Prostate gland (tissue), 2 donors: ENCODE measurements at regions not wholly inside any gene's neighbourhood (a gene's known extent, or its start where the extent isn't known, plus 50 kb on each side); places are given as distances from the start of the nearest gene placed in this dataset.

Source experiments
- DNase-seq: peaks from one replicate; pipeline ENCODE4 v3.0.0-alpha.2; 2019; ENCODE audit warnings: low spot score
- H3K27ac ChIP-seq, 2 donors: fragments of 200-600 bp; sonication (generic); 2 replicates each; pipeline ENCODE4 v1.5.1; 2017 to 2019
- H3K27me3 ChIP-seq: fragments of 200-600 bp; sonication (generic); replicated peaks from 2 replicates; pipeline ENCODE4 v1.5.1; 2019; ENCODE audit not compliant: insufficient read depth
- H3K36me3 ChIP-seq, 2 donors: fragments of 200-600 bp; sonication (generic); 1 replicate in 1 of 2; 2 replicates in 1 of 2; pipeline versions ENCODE4 v1.5.1 to v1.8.1; 2017 to 2019
- H3K4me1 ChIP-seq: fragments of 200-600 bp; sonication (generic); replicated peaks from 2 replicates; pipeline ENCODE4 v1.5.1; 2019
- H3K4me3 ChIP-seq, 2 donors: fragments of 200-600 bp; sonication (generic); 2 replicates each; pipeline ENCODE4 v1.5.1; 2017 to 2019
- H3K9me3 ChIP-seq: fragments of 200-600 bp; sonication (generic); 2 replicates; pipeline ENCODE4 v1.5.1; 2017
- POLR2A ChIP-seq: fragments of 450-650 bp; IDR thresholded peaks from one replicate; pipeline ENCODE4 v1.6.1; 2016; ENCODE audit warnings: antibody characterized with exemption, mild to moderate bottlenecking
- POLR2AphosphoS5 ChIP-seq: sonication (generic); formaldehyde crosslinking; IDR thresholded peaks from one replicate; pipeline ENCODE4 v1.6.1; 2017; ENCODE audit warnings: antibody characterized with exemption
- WGBS: methylation state at CpG from one replicate; pipeline ENCODE4 v1.1.5; 2018; 5-methylcytosine and 5-hydroxymethylcytosine counted together
- intact Hi-C: fragments of 100-400 bp; cut with DNase I; formaldehyde crosslinking; loops from one replicate; pipeline ENCODE4 v1.14.2; 2022
- TF ChIP-seq, protein P1 (sequence below), 4 experiments: fragments of 200-600 bp in 2 of 4; fragments of 450-650 bp in 2 of 4; sonication (generic) in 2 of 4; IDR thresholded peaks; 1 replicate in 3 of 4; 2 replicates in 1 of 4; pipeline ENCODE4 v1.5.1; 2016 to 2019; ENCODE audit warnings: antibody characterized with exemption in 4 of 4, mild to moderate bottlenecking in 2 of 4, moderate library complexity in 2 of 4

DNA sequence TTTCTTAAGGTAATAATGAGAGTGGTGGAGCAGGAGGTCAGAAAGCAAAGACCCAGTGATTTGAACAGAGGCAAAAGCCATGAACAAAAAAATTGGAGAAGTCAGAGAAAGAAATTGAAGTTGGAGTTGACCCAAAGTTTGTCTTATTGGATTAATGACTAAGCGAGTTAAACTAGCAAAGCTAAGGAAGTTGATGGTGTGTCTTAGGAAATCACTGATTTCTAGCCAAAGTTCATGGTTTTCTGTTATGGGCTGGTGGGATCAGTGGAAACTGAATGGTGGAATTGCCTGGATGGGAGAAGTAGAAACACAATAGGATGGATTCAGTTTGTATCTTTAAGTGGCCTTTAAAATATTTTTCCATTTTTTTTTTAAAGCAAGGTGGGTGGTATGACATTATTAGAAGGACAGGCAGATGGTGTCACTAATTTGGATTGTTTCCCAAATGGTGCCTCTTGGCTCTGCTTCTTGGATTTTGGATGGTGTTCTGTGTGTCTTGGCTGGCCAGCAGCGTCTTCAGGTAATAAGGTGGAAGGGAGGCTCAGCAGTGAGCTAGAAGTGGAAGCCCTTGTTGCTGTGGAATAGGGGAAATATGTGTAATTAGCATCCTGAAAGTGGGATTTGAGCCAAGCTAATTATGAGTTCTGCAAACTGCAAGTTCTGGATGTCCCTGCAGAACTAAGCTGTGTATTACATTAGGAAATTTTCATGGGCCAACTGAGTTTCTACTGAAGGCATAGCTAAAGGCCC is 302.9 kb downstream of the LMO7 start:
- 32% methylated on average over 2 of the region's 2 CpGs for WGBS
- DNase-seq: no peak

DNA sequence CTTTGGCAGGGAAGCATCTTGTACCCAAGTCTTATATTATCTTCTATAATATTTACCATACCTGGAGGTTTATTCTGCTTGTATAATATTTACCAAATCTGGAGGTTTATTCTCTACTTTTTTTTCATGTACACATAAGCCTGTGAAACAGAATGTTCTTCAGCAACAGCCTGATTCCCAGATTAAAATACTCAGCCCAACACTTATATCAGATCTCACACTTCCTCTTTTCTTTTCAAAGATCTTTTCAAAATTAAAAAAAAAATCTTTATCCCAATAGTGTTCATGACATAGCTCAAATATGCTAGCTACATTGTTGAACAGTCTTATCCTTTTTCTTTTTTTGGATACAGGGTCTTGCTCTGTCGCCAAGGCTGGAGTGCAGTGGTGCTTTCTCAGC is 300.7 kb downstream of the LMO7 start:
- H3K9me3 ChIP-seq: no peaks in the 10 kb centered on the region
- 93% methylated on average over 1 of the region's 1 CpG for WGBS
- H3K4me1 ChIP-seq: no peaks in the 10 kb centered on the region
- DNase-seq: no peak
- no peaks in the 10 kb centered on the region for H3K36me3 ChIP-seq
- H3K27me3 ChIP-seq: no peaks in the 10 kb centered on the region
- intact Hi-C loops: no loop called here
- no peak overlapping the region for H3K27ac ChIP-seq
- no peak overlapping the region for H3K4me3 ChIP-seq
- TF ChIP-seq, protein P1, sequence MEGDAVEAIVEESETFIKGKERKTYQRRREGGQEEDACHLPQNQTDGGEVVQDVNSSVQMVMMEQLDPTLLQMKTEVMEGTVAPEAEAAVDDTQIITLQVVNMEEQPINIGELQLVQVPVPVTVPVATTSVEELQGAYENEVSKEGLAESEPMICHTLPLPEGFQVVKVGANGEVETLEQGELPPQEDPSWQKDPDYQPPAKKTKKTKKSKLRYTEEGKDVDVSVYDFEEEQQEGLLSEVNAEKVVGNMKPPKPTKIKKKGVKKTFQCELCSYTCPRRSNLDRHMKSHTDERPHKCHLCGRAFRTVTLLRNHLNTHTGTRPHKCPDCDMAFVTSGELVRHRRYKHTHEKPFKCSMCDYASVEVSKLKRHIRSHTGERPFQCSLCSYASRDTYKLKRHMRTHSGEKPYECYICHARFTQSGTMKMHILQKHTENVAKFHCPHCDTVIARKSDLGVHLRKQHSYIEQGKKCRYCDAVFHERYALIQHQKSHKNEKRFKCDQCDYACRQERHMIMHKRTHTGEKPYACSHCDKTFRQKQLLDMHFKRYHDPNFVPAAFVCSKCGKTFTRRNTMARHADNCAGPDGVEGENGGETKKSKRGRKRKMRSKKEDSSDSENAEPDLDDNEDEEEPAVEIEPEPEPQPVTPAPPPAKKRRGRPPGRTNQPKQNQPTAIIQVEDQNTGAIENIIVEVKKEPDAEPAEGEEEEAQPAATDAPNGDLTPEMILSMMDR (IDR thresholded peaks at IDR 0.05): no peak
- TF ChIP-seq POLR2AphosphoS5: no peak
- no peak for TF ChIP-seq POLR2A

More for the DNA sequence above, 302.9 kb downstream of the LMO7 start:
- no peaks in the 10 kb centered on the region for H3K36me3 ChIP-seq
- H3K9me3 ChIP-seq: no peaks in the 10 kb centered on the region
- intact Hi-C loops: no loop called here
- H3K4me1 ChIP-seq: no peaks in the 10 kb centered on the region
- no peak for TF ChIP-seq POLR2A
- no peak for TF ChIP-seq POLR2AphosphoS5
- TF ChIP-seq, protein P1 (IDR thresholded peaks at IDR 0.05): no peak
- H3K27ac ChIP-seq: no peak overlapping the region
- no peaks in the 10 kb centered on the region for H3K27me3 ChIP-seq
- no peak overlapping the region for H3K4me3 ChIP-seq

GRCh38 chr13:75935805-75936204 is 299.7 kb downstream of the LMO7 start:
- H3K27me3 ChIP-seq: no peaks in the 10 kb centered on the region
- H3K36me3 ChIP-seq: no peaks in the 10 kb centered on the region
- DNase-seq: no peak
- WGBS: 93% methylated on average over 2 of the region's 2 CpGs
- H3K4me3 ChIP-seq: no peak overlapping the region
- H3K27ac ChIP-seq: no peak overlapping the region
- no peaks in the 10 kb centered on the region for H3K9me3 ChIP-seq
- TF ChIP-seq, protein P1 (IDR thresholded peaks at IDR 0.05): no peak
- no peak for TF ChIP-seq POLR2A
- TF ChIP-seq POLR2AphosphoS5: no peak
- H3K4me1 ChIP-seq: no peaks in the 10 kb centered on the region
- intact Hi-C loops: no loop called here

DNA sequence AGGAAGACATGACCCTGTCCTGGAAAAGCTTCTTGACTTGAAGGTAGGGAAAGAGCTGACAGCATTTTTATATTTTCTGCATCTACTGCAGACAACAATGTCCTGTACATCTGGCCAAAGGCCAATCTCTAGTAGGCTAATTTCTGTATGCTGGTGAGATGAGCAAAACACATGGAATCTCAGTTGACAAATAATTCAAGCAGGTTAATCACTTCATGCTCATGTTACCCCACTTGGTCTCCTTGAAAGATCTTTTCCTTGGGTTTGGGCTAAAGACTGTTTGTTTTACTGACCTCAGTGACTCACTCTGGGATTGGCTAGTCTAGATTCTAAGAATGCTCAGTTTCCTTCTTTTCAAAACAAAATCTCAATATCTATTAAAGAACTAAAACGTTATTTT is 298.8 kb downstream of the LMO7 start:
- Histone ChIP-seq H3K9me3 (no peaks in the 10 kb centered on the region), H3K27ac (no peak overlapping the region), H3K4me1 (no peaks in the 10 kb centered on the region), H3K4me3 (no peak overlapping the region), H3K27me3 (no peaks in the 10 kb centered on the region), H3K36me3 (no peaks in the 10 kb centered on the region)
- 75% methylated on average over 1 of the region's 1 CpG for WGBS
- TF ChIP-seq, protein P1 (IDR thresholded peaks at IDR 0.05): no peak
- TF ChIP-seq POLR2AphosphoS5 (no peak), POLR2A (no peak)
- intact Hi-C loops: no loop called here
- DNase-seq: no peak

DNA sequence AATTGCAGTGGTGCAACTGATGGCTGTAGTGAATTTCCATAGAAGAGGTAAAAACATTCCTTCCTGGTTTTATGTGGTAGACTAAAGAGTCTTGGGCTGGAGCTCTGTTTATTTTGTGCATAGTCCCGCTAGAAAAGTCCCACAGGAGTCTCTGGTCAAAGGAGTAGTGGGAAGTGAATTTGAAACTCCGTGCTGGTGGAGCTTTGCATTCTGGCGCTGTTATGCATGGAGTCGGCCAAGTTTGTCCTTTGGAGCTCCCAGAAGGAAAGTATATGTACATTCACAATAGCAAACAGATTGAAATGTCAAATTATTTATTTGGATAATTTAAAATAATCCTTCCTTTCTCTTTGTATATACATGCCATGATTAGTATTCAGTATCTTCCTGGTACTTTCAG is 296.5 kb downstream of the LMO7 start:
- DNase-seq: no peak

More for the DNA sequence above, 296.5 kb downstream of the LMO7 start:
- no peak for TF ChIP-seq POLR2A
- TF ChIP-seq, protein P1 (IDR thresholded peaks at IDR 0.05): no peak
- TF ChIP-seq POLR2AphosphoS5: no peak
- 75% methylated on average over 4 of the region's 4 CpGs for WGBS
- Histone ChIP-seq H3K27me3 (no peaks in the 10 kb centered on the region), H3K27ac (no peak overlapping the region), H3K9me3 (no peaks in the 10 kb centered on the region), H3K36me3 (no peaks in the 10 kb centered on the region), H3K4me1 (no peaks in the 10 kb centered on the region), H3K4me3 (no peak overlapping the region)
- intact Hi-C loops: no loop called here
